Thoracic aorta (tissue), 2 donors: ENCODE measurements at regions not wholly inside any gene's neighbourhood (a gene's known extent, or its start where the extent isn't known, plus 50 kb on each side); places are given as distances from the start of the nearest gene placed in this dataset.

Source experiments
- ATAC-seq: fragments of 150-250 bp; one replicate; pipeline ENCODE4 v1.8.0; 2017; ENCODE audit warnings: low read depth; ENCODE audit not compliant: insufficient number of reproducible peaks, low FRiP score
- DNase-seq: peaks from one replicate; pipeline ENCODE4 v3.0.0-alpha.2; 2020; ENCODE audit warnings: low spot score
- H3K27ac ChIP-seq, 2 donors: fragments of 200-600 bp; sonication (generic); 1 replicate in 1 of 2; 2 replicates in 1 of 2; pipeline ENCODE4 v1.5.1; 2016; ENCODE audit warnings: mild to moderate bottlenecking in 2 of 2, moderate library complexity in 2 of 2
- H3K27me3 ChIP-seq: fragments of 200-600 bp; sonication (generic); replicated peaks from 2 replicates; pipeline ENCODE4 v1.6.0; 2016; ENCODE audit warnings: mild to moderate bottlenecking; ENCODE audit not compliant: insufficient read depth
- H3K36me3 ChIP-seq: fragments of 200-600 bp; sonication (generic); one replicate; pipeline ENCODE4 v1.5.1; 2016
- H3K4me1 ChIP-seq, 2 donors: fragments of 200-600 bp; sonication (generic); 1 replicate in 1 of 2; 2 replicates in 1 of 2; pipeline versions ENCODE4 v1.5.1 to v1.6.0; 2016; ENCODE audit warnings: low read depth in 2 of 2, mild to moderate bottlenecking in 1 of 2; ENCODE audit not compliant: control insufficient read depth in 1 of 2
- H3K4me3 ChIP-seq: fragments of 200-600 bp; sonication (generic); 2 replicates; pipeline ENCODE4 v1.5.1; 2016; ENCODE audit warnings: mild to moderate bottlenecking
- H3K9me3 ChIP-seq: fragments of 200-600 bp; sonication (generic); 2 replicates; pipeline ENCODE4 v1.5.1; 2016
- CTCF ChIP-seq: fragments of 200-600 bp; sonication (generic); IDR thresholded peaks from one replicate; pipeline ENCODE4 v1.5.1; 2019; ENCODE audit warnings: antibody characterized with exemption

- H3K36me3 ChIP-seq = no peaks in the 10 kb centered on the region
- ATAC-seq (no peak), DNase-seq (no peak)
- no peaks in the 10 kb centered on the region for H3K27me3 ChIP-seq
- no peaks in the 10 kb centered on the region for H3K9me3 ChIP-seq
- no peak for TF ChIP-seq CTCF
- H3K4me3 ChIP-seq = no peak overlapping the region
- no peaks in the 10 kb centered on the region for H3K4me1 ChIP-seq
- no peak overlapping the region for H3K27ac ChIP-seq
These were observed 51.1 kb upstream of the NUDT6 start for GRCh38 chr4:122973465-122973864.

- H3K36me3 ChIP-seq = no peaks in the 10 kb centered on the region
- DNase-seq = no peak
- H3K4me1 ChIP-seq = no peaks in the 10 kb centered on the region
- no peak for ATAC-seq
- no peak overlapping the region for H3K4me3 ChIP-seq
- H3K27ac ChIP-seq = no peak overlapping the region
- H3K9me3 ChIP-seq = no peaks in the 10 kb centered on the region
- no peaks in the 10 kb centered on the region for H3K27me3 ChIP-seq
- no peak for TF ChIP-seq CTCF
These were observed 53.7 kb upstream of the NUDT6 start for GRCh38 chr4:122976111-122976510.

- no peak for TF ChIP-seq CTCF
- Histone ChIP-seq H3K4me1 (no peaks in the 10 kb centered on the region), H3K9me3 (no peaks in the 10 kb centered on the region), H3K27ac (no peak overlapping the region), H3K36me3 (no peaks in the 10 kb centered on the region), H3K27me3 (no peaks in the 10 kb centered on the region), H3K4me3 (no peak overlapping the region)
- DNase-seq (no peak), ATAC-seq (no peak)
These were observed 54.7 kb upstream of the NUDT6 start for GRCh38 chr4:122977103-122977502.

- Histone ChIP-seq H3K36me3 (no peaks in the 10 kb centered on the region), H3K4me3 (no peak overlapping the region), H3K9me3 (no peaks in the 10 kb centered on the region), H3K27me3 (no peaks in the 10 kb centered on the region), H3K27ac (no peak overlapping the region), H3K4me1 (no peaks in the 10 kb centered on the region)
- TF ChIP-seq CTCF = no peak
- ATAC-seq (no peak), DNase-seq (no peak)
These were observed 55.7 kb upstream of the NUDT6 start for GRCh38 chr4:122978109-122978508.

GRCh38 chr4:122978789-122979188 is 56.4 kb upstream of the NUDT6 start:
- Histone ChIP-seq H3K27ac (no peak overlapping the region), H3K9me3 (no peaks in the 10 kb centered on the region), H3K4me1 (no peaks in the 10 kb centered on the region), H3K27me3 (no peaks in the 10 kb centered on the region), H3K36me3 (no peaks in the 10 kb centered on the region), H3K4me3 (no peak overlapping the region)
- no peak for ATAC-seq
- no peak for DNase-seq
- no peak for TF ChIP-seq CTCF
